IMR-90 (cell line): ENCODE measurements at regions not wholly inside any gene's neighbourhood (a gene's known extent, or its start where the extent isn't known, plus 50 kb on each side); places are given as distances from the start of the nearest gene placed in this dataset.

Source experiments
- ATAC-seq: fragments of 200-7000 bp; cut with Tn5 transposase; 2 replicates; pipeline ENCODE4 v1.9.1; 2020; ENCODE audit warnings: low read depth, mild to moderate bottlenecking, moderate library complexity
- BruUV-seq: library from RNA; stranded (reverse); fragments of 400-500 nt; replicated peaks from 2 replicates; lab custom pipeline; 2021; lab: Mats Ljungman, UMichigan
- CTCF ChIA-PET: fragments of 300-600 bp; formaldehyde crosslinking; extraction: SDS; loops from one replicate; lab custom pipeline; 2021; ENCODE audit warnings: antibody characterized with exemption; lab: Yijun Ruan, JAX
- POLR2A ChIA-PET: fragments of 300-600 bp; sonication (Branson Sonifier 250); formaldehyde crosslinking; loops from one replicate; lab custom pipeline; 2022; ENCODE audit warnings: antibody characterized with exemption; ENCODE audit not compliant: unreplicated experiment; lab: Charles Lee
- DNase-seq: peaks from one replicate; pipeline ENCODE4 v3.0.0; 2013
- H2AFZ ChIP-seq: replicated peaks from 2 replicates; pipeline ENCODE3; 2013; ENCODE audit warnings: low read length, mild to moderate bottlenecking; ENCODE audit not compliant: poor library complexity
- H2AK5ac ChIP-seq: 2 replicates; pipeline ENCODE4 v1.6.1; 2013; ENCODE audit warnings: low read depth, low read length, inconsistent platforms
- H2AK9ac ChIP-seq: replicated peaks from 2 replicates; pipeline ENCODE3; 2013; ENCODE audit warnings: mild to moderate bottlenecking, low read depth, low read length, moderate library complexity; ENCODE audit not compliant: poor library complexity
- H2BK120ac ChIP-seq: 2 replicates; pipeline ENCODE4 v1.6.1; 2013; ENCODE audit warnings: low read depth, low read length, inconsistent platforms
- H2BK15ac ChIP-seq: 3 replicates; pipeline ENCODE4 v1.6.1; 2013; ENCODE audit warnings: low read depth, low read length, inconsistent platforms
- H2BK20ac ChIP-seq: 2 replicates; pipeline ENCODE4 v1.6.1; 2013; ENCODE audit warnings: low read depth, mild to moderate bottlenecking, inconsistent platforms, low read length, moderate library complexity
- H2BK5ac ChIP-seq: 2 replicates; pipeline ENCODE4 v1.6.1; 2013; ENCODE audit warnings: mild to moderate bottlenecking, low read depth, low read length, inconsistent platforms; ENCODE audit not compliant: poor library complexity, severe bottlenecking
- H3K14ac ChIP-seq: replicated peaks from 2 replicates; pipeline ENCODE4 v1.6.1; 2013; ENCODE audit warnings: low read depth, low read length, inconsistent platforms
- H3K18ac ChIP-seq: 2 replicates; pipeline ENCODE4 v1.6.1; 2013; ENCODE audit warnings: low read depth, low read length, control low read depth
- H3K23ac ChIP-seq: 2 replicates; pipeline ENCODE4 v1.6.1; 2013; ENCODE audit warnings: low read depth, low read length, inconsistent platforms
- H3K27ac ChIP-seq: 2 replicates; pipeline ENCODE4 v1.5.1; 2013; ENCODE audit warnings: mild to moderate bottlenecking, control low read depth, low read length; ENCODE audit not compliant: insufficient read depth
- H3K27me3 ChIP-seq: 2 replicates; pipeline ENCODE4 v1.6.1; 2013; ENCODE audit warnings: low read length; ENCODE audit not compliant: control insufficient read depth, insufficient read depth
- H3K36me3 ChIP-seq: 2 replicates; pipeline ENCODE4 v1.6.1; 2013; ENCODE audit warnings: low read length, mixed read lengths; ENCODE audit not compliant: control insufficient read depth, insufficient read depth
- H3K4ac ChIP-seq: 2 replicates; pipeline ENCODE4 v1.6.1; 2013; ENCODE audit warnings: low read depth, low read length, inconsistent platforms
- H3K4me1 ChIP-seq: 2 replicates; pipeline ENCODE4 v1.6.1; 2013; ENCODE audit warnings: low read length, mixed read lengths; ENCODE audit not compliant: control insufficient read depth, insufficient read depth
- H3K4me2 ChIP-seq: 2 replicates; pipeline ENCODE4 v1.6.1; 2013; ENCODE audit warnings: low read depth, mild to moderate bottlenecking, control low read depth, low read length, moderate library complexity
- H3K4me3 ChIP-seq: 2 replicates; pipeline ENCODE4 v1.5.1; 2013; ENCODE audit warnings: low read depth, mild to moderate bottlenecking, control low read depth, low read length, moderate library complexity; ENCODE audit not compliant: insufficient read depth
- H3K56ac ChIP-seq: 2 replicates; pipeline ENCODE4 v1.6.1; 2013; ENCODE audit warnings: low read length, inconsistent platforms; ENCODE audit not compliant: insufficient read depth; ENCODE audit errors: extremely low read depth
- H3K79me1 ChIP-seq, 2 experiments: 2 replicates each; pipeline ENCODE4 v1.6.1; 2013; ENCODE audit warnings: low read length in 2 of 2, inconsistent platforms in 1 of 2, low read depth in 1 of 2
- H3K9ac ChIP-seq: 2 replicates; pipeline ENCODE4 v1.6.1; 2013; ENCODE audit warnings: low read depth, low read length, control low read depth
- H3K9me1 ChIP-seq: 2 replicates; pipeline ENCODE4 v1.6.1; 2013; ENCODE audit warnings: low read length, inconsistent platforms; ENCODE audit not compliant: insufficient read depth
- H3K9me3 ChIP-seq: 2 replicates; pipeline ENCODE4 v1.6.1; 2013; ENCODE audit warnings: low read length; ENCODE audit not compliant: control insufficient read depth, insufficient read depth
- H4K20me1 ChIP-seq: 2 replicates; pipeline ENCODE4 v1.6.1; 2013; ENCODE audit warnings: low read length, inconsistent platforms; ENCODE audit not compliant: insufficient read depth
- H4K5ac ChIP-seq: 2 replicates; pipeline ENCODE4 v1.6.1; 2013; ENCODE audit warnings: mild to moderate bottlenecking, low read depth, low read length, control low read depth
- H4K8ac ChIP-seq, 2 experiments: 2 replicates each; pipeline ENCODE4 v1.6.1; 2013; ENCODE audit warnings: low read depth in 2 of 2, low read length in 2 of 2, control low read depth in 1 of 2, inconsistent platforms in 1 of 2
- H4K91ac ChIP-seq: 2 replicates; pipeline ENCODE4 v1.6.1; 2013; ENCODE audit warnings: low read depth, low read length, inconsistent platforms; ENCODE audit not compliant: insufficient read depth
- BHLHE40 ChIP-seq: fragments of 150-350 bp; IDR thresholded peaks from 2 replicates; pipeline ENCODE4 v1.6.1; 2016; ENCODE audit warnings: mild to moderate bottlenecking, low read depth, low read length
- CEBPB ChIP-seq: IDR thresholded peaks from 2 replicates; pipeline ENCODE4 v1.6.1; 2012; ENCODE audit warnings: low read depth, low read length, improper control_type of control experiment
- CHD1 ChIP-seq: IDR thresholded peaks from 2 replicates; pipeline ENCODE4 v1.6.1; 2012; ENCODE audit warnings: low read depth, low read length, improper control_type of control experiment
- CTCF ChIP-seq: conservative IDR thresholded peaks from 2 replicates; pipeline ENCODE4 v1.5.1; 2012; ENCODE audit warnings: mild to moderate bottlenecking, low read depth, low read length, improper control_type of control experiment
- ELK1 ChIP-seq: fragments of 150-350 bp; IDR thresholded peaks from 2 replicates; pipeline ENCODE4 v1.6.1; 2016; ENCODE audit warnings: low read depth, mild to moderate bottlenecking, low read length, moderate library complexity, borderline replicate concordance
- FOS ChIP-seq: fragments of 150-350 bp; IDR thresholded peaks from 2 replicates; pipeline ENCODE4 v1.6.1; 2016; ENCODE audit warnings: low read depth, low read length
- MAZ ChIP-seq: IDR thresholded peaks from 2 replicates; pipeline ENCODE4 v1.6.1; 2012; ENCODE audit warnings: low read depth, mild to moderate bottlenecking, low read length, improper control_type of control experiment, moderate library complexity, borderline replicate concordance
- MXI1 ChIP-seq: IDR thresholded peaks from 2 replicates; pipeline ENCODE4 v1.6.1; 2012; ENCODE audit warnings: low read depth, mild to moderate bottlenecking, low read length, moderate library complexity, borderline replicate concordance
- NFE2L2 ChIP-seq: fragments of 150-350 bp; IDR thresholded peaks from 2 replicates; pipeline ENCODE4 v1.6.1; 2016; ENCODE audit warnings: low read depth, mild to moderate bottlenecking, low read length
- POLR2A ChIP-seq: IDR thresholded peaks from 2 replicates; pipeline ENCODE4 v1.6.1; 2012; ENCODE audit warnings: mild to moderate bottlenecking, low read depth, low read length
- RAD21 ChIP-seq: IDR thresholded peaks from 2 replicates; pipeline ENCODE4 v1.6.1; 2012; ENCODE audit warnings: low read length, improper control_type of control experiment
- RCOR1 ChIP-seq: IDR thresholded peaks from 2 replicates; pipeline ENCODE4 v1.6.1; 2012; ENCODE audit warnings: mild to moderate bottlenecking, low read length, improper control_type of control experiment; ENCODE audit not compliant: insufficient replicate concordance
- RFX5 ChIP-seq: IDR thresholded peaks from 2 replicates; pipeline ENCODE4 v1.8.0; 2012; ENCODE audit warnings: low read depth, mild to moderate bottlenecking, low read length, moderate library complexity
- SMC3 ChIP-seq: fragments of 150-350 bp; IDR thresholded peaks from 2 replicates; pipeline ENCODE4 v1.6.1; 2016; ENCODE audit warnings: low read depth, mild to moderate bottlenecking, antibody characterized with exemption, low read length, moderate library complexity
- WGBS, 2 experiments: methylation state at CpG; one replicate each; pipeline versions ENCODE4 v1.1.5 to v1.1.7; 2013; ENCODE audit warnings: missing lambda C conversion rate in 2 of 2; ENCODE audit not compliant: insufficient read length in 1 of 2; ENCODE audit errors: extremely low coverage in 2 of 2; 5-methylcytosine and 5-hydroxymethylcytosine counted together
- dilution Hi-C: fragments of 300-500 bp; cut with HindIII; formaldehyde crosslinking; loops from one replicate; pipeline ENCODE4 v1.14.3; 2018; ENCODE audit warnings: low sequenced_read_pairs; ENCODE audit not compliant: unreplicated experiment
- in situ Hi-C: fragments of 300-500 bp; cut with MboI; formaldehyde crosslinking; loops from 3 replicates; pipeline ENCODE4 v1.14.3; 2019; ENCODE audit warnings: low sequenced_read_pairs, inconsistent platforms, mixed read lengths
- intact Hi-C: fragments of 100-400 bp; cut with micrococcal nuclease; formaldehyde crosslinking; loops from 2 replicates; pipeline ENCODE4 v1.10.0; 2022
- TF ChIP-seq, protein P1 (sequence below): fragments of 150-350 bp; IDR thresholded peaks from 2 replicates; pipeline ENCODE4 v1.6.1; 2017; ENCODE audit warnings: mild to moderate bottlenecking, antibody characterized with exemption, low read length, low read depth

DNA sequence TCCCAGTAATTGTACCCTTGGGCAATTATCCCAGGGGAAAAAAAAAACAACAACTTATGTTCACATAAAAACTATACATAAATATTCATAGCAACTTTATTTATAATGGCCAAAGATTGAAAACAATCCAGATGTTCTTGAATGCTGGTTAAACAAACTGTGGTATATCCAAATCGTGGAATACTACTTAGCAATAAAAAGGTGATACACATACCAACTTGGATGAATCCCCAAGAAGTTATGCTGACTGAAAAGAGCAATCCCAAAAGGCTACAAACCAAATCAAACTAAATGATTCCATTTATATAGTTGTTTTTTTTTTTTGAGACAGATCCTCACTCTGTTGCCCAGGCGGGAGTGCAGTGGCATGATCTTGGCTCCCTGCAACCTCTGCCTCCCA lies 129.7 kb downstream of the QRSL1 start:
- POLR2A ChIA-PET = no interaction called here
- H3K9me1 ChIP-seq = no peaks in the 10 kb centered on the region
- CTCF ChIA-PET = no interaction called here

More for the DNA sequence above, 129.7 kb downstream of the QRSL1 start:
- Histone ChIP-seq H3K27ac (no peak overlapping the region), H3K79me1 (no peaks in the 10 kb centered on the region), H3K4ac (no peak overlapping the region), H3K36me3 (no peaks in the 10 kb centered on the region), H3K18ac (no peak overlapping the region), H2AK5ac (no peak overlapping the region), H3K4me3 (no peak overlapping the region), H3K56ac (no peak overlapping the region), H2AK9ac (no peak overlapping the region), H2BK15ac (no peak overlapping the region), H2AFZ (no peak overlapping the region), H2BK20ac (no peak overlapping the region), H3K27me3 (no peaks in the 10 kb centered on the region), H3K23ac (no peak overlapping the region), H3K14ac (no peak overlapping the region), H3K9ac (no peak overlapping the region), H3K9me3 (no peaks in the 10 kb centered on the region), H2BK120ac (no peak overlapping the region), H3K4me1 (no peaks in the 10 kb centered on the region), H3K4me2 (no peak overlapping the region), H4K91ac (no peak overlapping the region), H4K5ac (no peak overlapping the region), H4K8ac (no peak overlapping the region), H2BK5ac (no peak overlapping the region), H4K20me1 (no peaks in the 10 kb centered on the region)
- whole genome bisulfite sequencing, 2 experiments = no CpG with 5 or more reads among the region's 2 CpGs
- BruUV-seq = no TSS peak
- in situ Hi-C loops (no loop called here), intact Hi-C loops (no loop called here), dilution Hi-C loops (no loop called here)
- TF ChIP-seq CTCF (no peak), BHLHE40 (no peak), NFE2L2 (no peak), RFX5 (no peak), ELK1 (no peak), MAZ (no peak), SMC3 (no peak), RAD21 (no peak), POLR2A (no peak), CEBPB (no peak), FOS (no peak), RCOR1 (no peak), CHD1 (no peak), MXI1 (no peak)
- TF ChIP-seq, protein P1, sequence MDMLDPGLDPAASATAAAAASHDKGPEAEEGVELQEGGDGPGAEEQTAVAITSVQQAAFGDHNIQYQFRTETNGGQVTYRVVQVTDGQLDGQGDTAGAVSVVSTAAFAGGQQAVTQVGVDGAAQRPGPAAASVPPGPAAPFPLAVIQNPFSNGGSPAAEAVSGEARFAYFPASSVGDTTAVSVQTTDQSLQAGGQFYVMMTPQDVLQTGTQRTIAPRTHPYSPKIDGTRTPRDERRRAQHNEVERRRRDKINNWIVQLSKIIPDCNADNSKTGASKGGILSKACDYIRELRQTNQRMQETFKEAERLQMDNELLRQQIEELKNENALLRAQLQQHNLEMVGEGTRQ = no peak
- no peak for ATAC-seq
- DNase-seq = no peak
